Esophagus muscularis mucosa (tissue), 3 donors: ENCODE measurements at regions not wholly inside any gene's neighbourhood (a gene's known extent, or its start where the extent isn't known, plus 50 kb on each side); places are given as distances from the start of the nearest gene placed in this dataset.

ENCODE experiments used
- POLR2A ChIP-seq: fragments of 450-650 bp; IDR thresholded peaks from one replicate; pipeline ENCODE4 v1.6.1; 2017; ENCODE audit warnings: antibody characterized with exemption, moderate library complexity, mild to moderate bottlenecking, low read depth
- TF ChIP-seq, protein P1 (sequence below), 3 experiments: fragments of 200-600 bp in 2 of 3; fragments of 450-650 bp in 1 of 3; sonication (generic) in 2 of 3; IDR thresholded peaks; one replicate each; pipeline ENCODE4 v1.5.1; 2017 to 2019; ENCODE audit warnings: antibody characterized with exemption in 3 of 3, mild to moderate bottlenecking in 2 of 3, moderate library complexity in 1 of 3

DNA sequence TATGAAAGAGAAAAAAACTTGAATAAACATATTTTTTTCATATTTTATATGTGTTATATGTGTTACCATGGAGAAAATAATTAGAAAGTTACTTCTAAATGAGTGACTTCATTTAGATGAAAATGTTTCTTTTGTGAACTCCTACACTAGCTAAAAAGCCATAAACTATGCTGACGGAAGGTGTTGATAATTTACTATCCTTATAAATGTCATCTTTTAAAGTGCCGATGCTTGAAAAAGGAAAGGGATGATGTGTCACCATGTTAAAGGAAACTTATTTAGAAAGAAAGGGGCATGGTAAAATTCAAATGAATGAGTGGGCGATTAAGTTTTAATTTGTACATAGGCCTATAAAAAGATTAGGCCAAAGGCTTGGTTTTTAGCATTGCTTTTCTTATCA lies 133.8 kb downstream of the SPRY1 start:
- TF ChIP-seq, protein P1, sequence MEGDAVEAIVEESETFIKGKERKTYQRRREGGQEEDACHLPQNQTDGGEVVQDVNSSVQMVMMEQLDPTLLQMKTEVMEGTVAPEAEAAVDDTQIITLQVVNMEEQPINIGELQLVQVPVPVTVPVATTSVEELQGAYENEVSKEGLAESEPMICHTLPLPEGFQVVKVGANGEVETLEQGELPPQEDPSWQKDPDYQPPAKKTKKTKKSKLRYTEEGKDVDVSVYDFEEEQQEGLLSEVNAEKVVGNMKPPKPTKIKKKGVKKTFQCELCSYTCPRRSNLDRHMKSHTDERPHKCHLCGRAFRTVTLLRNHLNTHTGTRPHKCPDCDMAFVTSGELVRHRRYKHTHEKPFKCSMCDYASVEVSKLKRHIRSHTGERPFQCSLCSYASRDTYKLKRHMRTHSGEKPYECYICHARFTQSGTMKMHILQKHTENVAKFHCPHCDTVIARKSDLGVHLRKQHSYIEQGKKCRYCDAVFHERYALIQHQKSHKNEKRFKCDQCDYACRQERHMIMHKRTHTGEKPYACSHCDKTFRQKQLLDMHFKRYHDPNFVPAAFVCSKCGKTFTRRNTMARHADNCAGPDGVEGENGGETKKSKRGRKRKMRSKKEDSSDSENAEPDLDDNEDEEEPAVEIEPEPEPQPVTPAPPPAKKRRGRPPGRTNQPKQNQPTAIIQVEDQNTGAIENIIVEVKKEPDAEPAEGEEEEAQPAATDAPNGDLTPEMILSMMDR (IDR thresholded peaks at IDR 0.05), result no peak
- TF ChIP-seq POLR2A, result no peak
